LoVo (cell line): ENCODE measurements at regions not wholly inside any gene's neighbourhood (a gene's known extent, or its start where the extent isn't known, plus 50 kb on each side); places are given as distances from the start of the nearest gene placed in this dataset.
A peak's percentile ranks its signal among the peaks of the same experiment; 100 is the strongest.
"Not testable (repeated sequence)": the region's sequence is repeated elsewhere in the genome, so short reads cannot be mapped to it uniquely, and the experiment has no call there.

ENCODE experiments used
- DNase-seq: peaks from one replicate; pipeline ENCODE4 v3.0.0-alpha.2; 2016; ENCODE audit warnings: low spot score

GRCh38 chr1:10940838-10941237 lies 71.6 kb upstream of the TARDBP start:
- DNase-seq, result no peak

DNA sequence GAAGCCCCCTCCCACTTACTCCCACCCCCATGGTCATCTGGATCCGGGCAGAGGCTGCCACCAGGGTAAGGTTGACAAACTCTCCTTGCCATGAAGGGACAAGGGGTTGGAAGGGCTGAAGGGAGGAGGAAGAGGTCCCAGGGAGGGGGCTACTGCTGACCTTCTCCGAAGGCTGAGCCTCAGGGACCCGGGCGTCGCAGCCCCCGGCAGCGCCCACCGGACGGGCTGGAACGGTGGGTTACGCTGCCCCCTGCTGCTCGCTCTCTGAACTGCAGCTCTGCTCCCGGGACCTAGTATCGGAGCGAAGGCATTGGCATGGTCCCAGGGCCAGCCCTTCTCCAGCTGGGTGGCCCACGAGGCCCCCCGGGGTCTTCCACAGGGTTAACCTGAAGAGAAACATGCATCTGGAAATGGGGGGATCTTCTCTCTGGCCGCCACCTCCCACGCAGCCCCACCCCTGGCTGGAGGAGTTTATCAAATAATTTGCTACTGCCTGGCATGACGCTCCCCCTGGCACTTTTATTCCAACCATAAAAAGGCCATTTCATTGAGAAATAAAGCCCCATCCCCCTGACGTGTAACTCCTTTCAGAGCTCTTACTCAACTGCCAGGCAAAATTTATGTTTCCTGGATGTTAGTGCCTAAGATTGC lies 70.4 kb upstream of the TARDBP start:
- DNase-seq, result peak; percentile 37

- no peak for DNase-seq
Observed at GRCh38 chr1:10942542-10942912, 69.9 kb upstream of the TARDBP start.

DNA sequence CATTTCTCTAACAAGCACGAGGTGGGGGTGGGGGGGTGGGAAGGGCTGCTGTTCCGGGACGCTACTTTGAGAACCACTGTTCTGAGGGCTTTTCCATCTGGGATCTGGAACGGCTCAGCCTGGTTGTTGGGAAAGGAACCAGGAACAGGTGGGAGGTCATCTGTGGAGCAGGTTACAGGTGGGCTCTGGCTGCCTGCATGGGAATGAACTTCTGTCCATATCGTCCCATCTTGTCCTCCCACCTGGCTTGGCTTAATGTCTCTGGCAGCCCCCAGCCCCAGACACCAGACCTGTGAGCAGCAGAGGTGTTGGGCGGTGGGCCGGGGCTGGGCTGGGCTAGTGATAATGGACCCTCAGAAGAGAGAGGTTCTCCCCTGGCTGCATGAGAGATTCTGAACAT lies 69.4 kb upstream of the TARDBP start:
- no peak for DNase-seq

- DNase-seq, result peak; percentile 22
Observed at GRCh38 chr1:10943991-10944730, 68.3 kb upstream of the TARDBP start.

- DNase-seq, result no peak
Observed at GRCh38 chr1:10945991-10946509, 66.4 kb upstream of the TARDBP start.

GRCh38 chr1:10947181-10947580 lies 65.3 kb upstream of the TARDBP start:
- DNase-seq, result no peak

DNA sequence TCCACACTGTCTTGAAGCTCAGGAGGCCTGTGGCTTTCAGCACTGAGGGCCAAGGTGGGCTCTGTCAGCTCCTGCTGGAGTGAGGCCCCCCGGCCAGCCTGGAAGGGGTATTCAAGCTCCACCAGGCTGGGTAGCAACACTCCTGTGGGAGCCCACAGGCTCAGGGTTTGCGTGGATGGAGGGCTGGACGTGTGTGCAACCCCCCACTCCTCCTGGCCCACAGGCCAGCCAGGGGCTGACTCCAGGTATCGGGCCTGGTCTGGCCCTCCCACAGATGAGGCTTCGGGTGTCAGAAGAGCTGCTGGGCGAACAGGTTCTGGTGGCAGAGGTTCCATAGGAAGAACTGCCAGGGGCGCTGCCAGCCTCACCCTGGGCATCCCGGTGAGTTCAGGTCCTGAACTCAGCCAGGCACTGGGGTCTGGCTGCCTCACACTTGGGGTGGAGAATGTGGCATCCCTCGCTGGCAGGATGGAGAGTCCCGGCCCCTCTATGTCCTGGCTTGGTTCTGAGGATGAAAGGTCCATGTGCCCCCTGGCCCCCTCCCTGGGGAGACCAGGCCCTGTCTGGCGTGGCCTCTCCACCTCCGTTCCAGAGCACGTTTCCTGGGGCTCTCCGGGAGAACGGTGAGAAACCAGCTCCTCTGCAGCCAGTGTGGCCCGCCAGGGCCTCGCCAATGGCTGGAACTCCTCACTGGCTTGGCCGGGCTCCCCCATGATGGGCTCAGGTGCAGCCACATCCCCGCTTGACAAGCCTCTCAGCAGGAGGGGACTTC lies 64.6 kb upstream of the TARDBP start:
- no peak for DNase-seq

DNA sequence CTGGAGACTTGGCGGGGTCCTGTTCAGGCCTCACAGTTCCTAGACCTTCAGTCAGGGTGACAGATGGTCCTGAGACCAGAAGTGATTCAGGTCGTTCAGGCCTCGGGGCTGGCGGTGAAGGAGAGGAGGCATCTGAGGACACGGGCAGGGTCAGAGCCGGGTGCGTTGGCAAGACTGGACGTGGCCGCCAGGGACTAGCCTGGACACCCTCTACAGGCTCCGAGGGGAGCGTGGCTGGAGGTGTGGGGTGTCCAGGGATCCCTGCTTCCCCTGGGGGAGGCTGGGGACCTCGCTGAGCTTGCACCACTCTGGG lies 64.0 kb upstream of the TARDBP start:
- DNase-seq, result no peak

GRCh38 chr1:10950316-10951172 lies 61.9 kb upstream of the TARDBP start:
- no peak for DNase-seq

- not testable (repeated sequence) for DNase-seq
Observed at GRCh38 chr1:10951298-10951697, 61.2 kb upstream of the TARDBP start.

- no peak for DNase-seq
Observed at GRCh38 chr1:10951961-10952360, 60.5 kb upstream of the TARDBP start.

DNA sequence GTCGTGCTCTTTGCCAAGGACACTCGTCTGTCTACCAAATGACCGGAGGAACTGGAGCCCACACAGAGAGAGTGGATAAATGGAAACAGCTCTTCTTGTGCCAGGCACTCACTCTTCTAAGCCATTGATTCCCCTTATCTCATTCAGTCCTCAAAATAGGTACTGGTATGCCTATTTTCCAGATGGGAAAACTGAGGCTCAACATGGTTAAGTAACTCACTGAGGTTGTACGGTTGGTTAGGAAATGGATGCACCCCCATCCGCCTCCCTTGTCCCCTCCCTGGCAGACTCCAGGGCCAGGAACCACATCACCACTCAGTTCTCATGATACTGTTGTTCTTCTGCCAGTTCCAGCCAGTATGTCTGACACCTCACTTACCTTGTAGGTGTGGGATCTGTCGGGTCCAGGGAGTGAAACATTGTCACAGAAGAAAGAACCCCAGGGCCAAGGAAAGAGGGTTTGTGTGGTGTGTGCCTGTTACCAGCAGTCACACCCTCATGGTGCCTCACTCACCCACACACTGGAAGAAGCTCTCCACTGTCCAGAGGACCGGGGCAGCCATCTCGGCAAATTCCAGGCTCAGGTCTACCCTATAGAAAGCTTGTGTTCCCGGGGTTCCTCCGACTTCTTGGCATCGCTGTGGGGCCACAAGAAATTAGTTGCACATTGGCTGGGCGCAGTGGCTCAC lies 58.8 kb upstream of the TARDBP start:
- DNase-seq, result no peak

- DNase-seq, result no peak
Observed at GRCh38 chr1:10957133-10957532, 55.3 kb upstream of the TARDBP start.

DNA sequence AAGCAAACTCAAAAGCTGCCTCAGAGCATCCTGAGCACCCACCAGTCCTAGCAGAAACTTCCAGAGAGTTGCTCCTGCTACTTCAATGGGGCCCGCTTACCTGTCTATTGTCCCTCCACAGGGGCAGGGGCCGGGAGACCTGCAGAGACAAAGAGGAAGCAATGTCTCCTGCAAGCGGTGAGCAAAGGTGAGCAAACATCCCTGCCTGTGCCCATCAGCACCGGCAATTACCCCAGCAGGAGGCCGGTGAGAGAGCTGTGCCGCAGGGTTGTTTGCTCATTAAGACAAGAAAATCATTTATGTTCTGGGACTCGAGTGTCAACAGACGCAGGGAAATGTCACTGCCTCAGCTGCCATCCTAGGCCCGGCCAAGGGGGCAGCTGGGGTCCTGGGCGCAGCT lies 53.8 kb upstream of the TARDBP start:
- no peak for DNase-seq

- DNase-seq, result peak; percentile 76
Observed at GRCh38 chr1:10960411-10961299, 51.8 kb upstream of the TARDBP start.

GRCh38 chr1:10961300-10961833 lies 51.1 kb upstream of the TARDBP start:
- no peak for DNase-seq

- no peak for DNase-seq
Observed at GRCh38 chr1:10962483-10962882, 50.0 kb upstream of the TARDBP start.
